ENCODE measurements at regions not wholly inside any gene's neighbourhood (a gene's known extent, or its start where the extent isn't known, plus 50 kb on each side); places are given as distances from the start of the nearest gene placed in this dataset.

- no peaks in the 10 kb centered on the region for H3K4me1 Mint-ChIP-seq (ENCODE audit: low read depth)
- H3K27me3 Mint-ChIP-seq (ENCODE audit: low read depth), result peaks cover 7% of the 10 kb centered on the region
- H3K36me3 Mint-ChIP-seq (ENCODE audit: low read depth), result peaks cover 7% of the 10 kb centered on the region
- no peak for TF ChIP-seq CTCF (IDR thresholded peaks at IDR 0.05)
- H3K27ac Mint-ChIP-seq (ENCODE audit: unreplicated experiment), result no peak overlapping the region
- DNase-seq (ENCODE audit: low spot score), result no peak
- H3K4me3 Mint-ChIP-seq (ENCODE audit: unreplicated experiment), result no peak overlapping the region
- peaks cover 24% of the 10 kb centered on the region for H3K9me3 Mint-ChIP-seq (ENCODE audit: low read depth)
Observed at GRCh38 chr6:73903155-73903554, 207.2 kb downstream of the CD109 start.

GRCh38 chr6:73901986-73902385, 206.0 kb downstream of the CD109 start:
- H3K27ac Mint-ChIP-seq (ENCODE audit: unreplicated experiment), result no peak overlapping the region
- H3K36me3 Mint-ChIP-seq (ENCODE audit: low read depth), result peaks cover 7% of the 10 kb centered on the region
- H3K9me3 Mint-ChIP-seq (ENCODE audit: low read depth), result peaks cover 24% of the 10 kb centered on the region
- H3K27me3 Mint-ChIP-seq (ENCODE audit: low read depth), result peaks cover 8% of the 10 kb centered on the region
- no peak for DNase-seq (ENCODE audit: low spot score)
- no peak overlapping the region for H3K4me3 Mint-ChIP-seq (ENCODE audit: unreplicated experiment)
- H3K4me1 Mint-ChIP-seq (ENCODE audit: low read depth), result no peaks in the 10 kb centered on the region
- no peak for TF ChIP-seq CTCF (IDR thresholded peaks at IDR 0.05)

GRCh38 chr6:73901311-73901710, 205.3 kb downstream of the CD109 start:
- no peak overlapping the region for H3K27ac Mint-ChIP-seq (ENCODE audit: unreplicated experiment)
- H3K36me3 Mint-ChIP-seq (ENCODE audit: low read depth), result peaks cover 7% of the 10 kb centered on the region
- no peak for TF ChIP-seq CTCF (IDR thresholded peaks at IDR 0.05)
- H3K4me1 Mint-ChIP-seq (ENCODE audit: low read depth), result no peaks in the 10 kb centered on the region
- H3K27me3 Mint-ChIP-seq (ENCODE audit: low read depth), result peaks cover 8% of the 10 kb centered on the region
- H3K4me3 Mint-ChIP-seq (ENCODE audit: unreplicated experiment), result no peak overlapping the region
- peaks cover 24% of the 10 kb centered on the region for H3K9me3 Mint-ChIP-seq (ENCODE audit: low read depth)
- no peak for DNase-seq (ENCODE audit: low spot score)

GRCh38 chr6:73898599-73898998, 202.6 kb downstream of the CD109 start:
- Mint-ChIP-seq H3K36me3 (ENCODE audit: low read depth) (peaks cover 7% of the 10 kb centered on the region), H3K27ac (ENCODE audit: unreplicated experiment) (no peak overlapping the region), H3K4me1 (ENCODE audit: low read depth) (no peaks in the 10 kb centered on the region), H3K9me3 (ENCODE audit: low read depth) (peaks cover 15% of the 10 kb centered on the region), H3K27me3 (ENCODE audit: low read depth) (peaks cover 8% of the 10 kb centered on the region), H3K4me3 (ENCODE audit: unreplicated experiment) (no peak overlapping the region)
- peak; percentile 23 for TF ChIP-seq CTCF (IDR thresholded peaks at IDR 0.05)
- DNase-seq (ENCODE audit: low spot score), result no peak

- Mint-ChIP-seq H3K9me3 (ENCODE audit: low read depth) (no peaks in the 10 kb centered on the region), H3K27ac (ENCODE audit: unreplicated experiment) (no peak overlapping the region), H3K36me3 (ENCODE audit: low read depth) (no peaks in the 10 kb centered on the region)
Observed at GRCh38 chr6:73893696-73894095, 197.7 kb downstream of the CD109 start.

More at GRCh38 chr6:73893696-73894095, 197.7 kb downstream of the CD109 start:
- TF ChIP-seq CTCF (IDR thresholded peaks at IDR 0.05), result no peak
- no peak for DNase-seq (ENCODE audit: low spot score)
- Mint-ChIP-seq H3K4me3 (ENCODE audit: unreplicated experiment) (no peak overlapping the region), H3K27me3 (ENCODE audit: low read depth) (peaks cover 6% of the 10 kb centered on the region), H3K4me1 (ENCODE audit: low read depth) (no peaks in the 10 kb centered on the region)

All from chondrocyte (in vitro differentiated cells).